ENCODE measurements at regions not wholly inside any gene's neighbourhood (a gene's known extent, or its start where the extent isn't known, plus 50 kb on each side); places are given as distances from the start of the nearest gene placed in this dataset.
"Not testable (repeated sequence)": the region's sequence is repeated elsewhere in the genome, so short reads cannot be mapped to it uniquely, and the experiment has no call there.

DNA sequence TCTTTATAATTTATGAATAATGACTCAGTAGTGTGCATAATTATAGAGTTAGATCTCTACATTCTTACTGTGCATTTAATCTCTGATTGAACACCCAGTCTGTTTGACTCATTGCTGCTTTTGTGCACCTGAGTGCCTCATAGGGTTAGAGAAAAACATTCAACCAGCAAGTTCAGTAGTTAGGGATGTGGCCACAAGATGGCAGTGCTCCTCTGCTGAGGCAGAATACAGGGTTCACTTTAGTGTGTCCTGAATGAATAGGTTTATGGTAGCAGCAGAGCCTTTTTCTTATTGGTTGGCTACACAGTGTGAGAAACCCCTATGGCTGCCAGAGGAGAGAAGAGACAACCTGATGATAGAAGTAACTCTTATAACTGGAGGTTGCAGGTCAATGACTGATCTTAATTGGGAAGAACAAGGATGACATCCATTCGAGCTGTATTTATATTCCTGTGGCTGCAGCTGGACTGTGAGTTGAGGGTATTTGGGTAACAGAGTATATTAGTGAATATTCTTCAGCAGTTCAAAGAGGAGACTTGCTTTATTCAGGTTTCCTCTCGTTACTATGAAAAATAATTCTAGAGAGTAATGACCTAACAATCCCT lies 194.9 kb upstream of the OR4E1 start:
- peak; percentile 90 for DNase-seq

GRCh38 chr14:21867541-21867940 lies 193.9 kb upstream of the OR4E1 start:
- no peak for DNase-seq

DNA sequence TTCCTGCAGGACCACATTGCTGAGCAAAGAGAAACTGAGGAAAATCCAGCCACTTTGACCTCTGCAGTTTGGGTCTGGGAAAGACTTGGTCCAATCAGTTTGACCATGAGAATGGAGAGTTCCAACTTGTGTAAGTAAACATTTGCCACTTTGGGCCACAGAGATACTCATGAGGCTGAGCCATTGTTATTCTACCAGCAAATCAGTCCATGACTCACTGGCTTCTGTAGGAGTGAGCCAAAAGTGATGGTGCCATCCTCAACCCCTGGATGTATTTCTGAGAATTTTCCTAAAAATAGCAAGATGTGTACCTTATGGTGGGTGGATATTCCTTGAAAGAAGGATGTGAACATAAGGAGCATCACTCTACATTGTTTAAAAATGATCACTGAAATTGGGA lies 192.9 kb upstream of the OR4E1 start:
- DNase-seq: no peak

DNA sequence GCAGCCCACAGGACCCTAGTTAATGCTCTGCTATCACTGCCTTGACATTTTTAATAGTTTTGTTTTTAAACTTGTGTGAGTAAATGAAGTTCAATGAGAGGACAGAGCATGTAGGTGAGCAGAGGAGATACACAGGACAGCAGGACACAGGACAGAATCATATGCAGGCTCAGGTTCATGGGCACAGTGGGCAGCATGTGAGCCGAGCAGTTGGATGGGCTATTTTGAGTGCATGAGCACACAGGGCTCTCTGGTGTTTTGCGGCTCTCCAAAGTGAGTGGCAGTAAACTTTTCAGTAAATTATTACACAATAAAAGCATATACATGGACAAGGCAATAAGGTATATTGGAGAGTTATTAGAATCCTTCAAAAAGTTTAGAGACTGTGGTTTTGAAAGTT lies 189.7 kb upstream of the OR4E1 start:
- DNase-seq: no peak

DNA sequence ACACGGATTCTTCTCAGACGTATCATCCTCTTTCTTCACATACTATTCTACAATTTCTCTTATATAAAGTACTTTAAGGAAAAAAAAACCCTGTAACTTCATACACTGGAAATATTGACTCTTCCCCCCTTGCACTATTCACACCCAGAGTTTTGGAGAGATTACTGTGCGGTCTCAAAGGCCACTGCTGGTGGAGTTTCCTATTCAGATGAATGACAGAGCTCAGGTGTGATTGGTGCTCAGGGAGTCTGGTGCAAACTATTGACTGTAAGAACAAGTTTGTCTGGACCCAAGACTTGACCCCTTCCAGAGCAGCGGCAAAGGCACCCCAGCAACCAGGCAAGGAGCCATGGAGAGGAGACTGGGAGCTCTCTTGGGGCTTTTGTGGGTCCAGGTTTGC lies 187.5 kb upstream of the OR4E1 start:
- no peak for DNase-seq

DNA sequence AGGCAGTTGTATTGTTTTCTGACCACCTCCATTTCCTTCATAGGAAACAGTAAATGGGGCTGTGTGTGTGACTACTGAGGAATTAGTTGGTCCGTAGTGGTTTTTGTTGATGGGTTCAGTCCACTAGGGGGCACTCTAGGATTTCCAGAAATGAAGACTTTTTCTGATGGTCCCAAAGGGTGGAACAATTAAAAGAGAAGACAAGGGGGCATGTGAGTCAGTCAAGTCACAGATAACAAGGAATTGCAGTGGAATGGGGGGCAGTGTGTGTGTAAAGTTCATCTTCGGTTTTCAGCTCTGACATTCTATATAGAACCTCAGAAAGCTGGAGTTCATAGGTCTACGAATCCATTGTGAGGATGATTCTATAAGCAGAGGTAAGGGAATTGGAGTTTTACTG lies 186.6 kb upstream of the OR4E1 start:
- DNase-seq: peak; percentile 60

- no peak for DNase-seq
Measured at GRCh38 chr14:21852775-21853174, 179.2 kb upstream of the OR4E1 start.

DNA sequence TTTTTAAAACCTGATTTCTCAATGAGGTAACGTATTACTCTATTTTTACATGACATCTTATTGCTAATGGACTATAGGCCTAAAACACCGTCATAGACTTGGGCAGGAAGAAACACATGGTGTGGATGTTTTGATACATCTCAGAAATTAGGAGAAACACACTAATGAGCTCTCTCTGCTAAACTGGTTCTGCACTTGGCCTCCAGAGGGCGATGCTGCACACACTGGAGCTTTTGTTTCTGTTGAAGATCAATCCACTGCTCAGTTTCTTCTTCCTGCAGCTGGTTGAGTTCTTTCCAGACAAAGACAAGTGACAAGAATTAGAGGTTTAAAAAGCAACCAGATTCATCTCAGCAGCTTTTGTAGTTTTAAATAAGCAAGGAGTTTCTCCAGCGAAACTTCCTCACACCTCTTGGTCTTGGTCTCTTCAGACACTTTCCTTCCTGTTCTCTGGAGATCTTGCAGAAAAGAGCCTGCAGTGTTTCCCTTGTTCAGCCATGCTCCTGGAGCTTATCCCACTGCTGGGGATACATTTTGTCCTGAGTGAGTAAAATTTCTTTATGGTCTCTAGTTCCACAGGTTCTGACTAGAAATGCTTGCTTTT lies 178.5 kb upstream of the OR4E1 start:
- peak; percentile 80 for DNase-seq

DNA sequence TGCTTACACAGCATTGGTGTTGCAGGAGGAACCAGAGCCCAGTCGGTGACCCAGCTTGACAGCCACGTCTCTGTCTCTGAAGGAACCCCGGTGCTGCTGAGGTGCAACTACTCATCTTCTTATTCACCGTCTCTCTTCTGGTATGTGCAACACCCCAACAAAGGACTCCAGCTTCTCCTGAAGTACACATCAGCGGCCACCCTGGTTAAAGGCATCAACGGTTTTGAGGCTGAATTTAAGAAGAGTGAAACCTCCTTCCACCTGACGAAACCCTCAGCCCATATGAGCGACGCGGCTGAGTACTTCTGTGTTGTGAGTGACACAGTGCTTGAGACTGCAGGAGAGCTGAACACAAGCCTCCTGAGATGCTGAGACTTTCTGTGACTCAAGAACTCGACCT lies 173.3 kb upstream of the OR4E1 start:
- peak; percentile 40 for DNase-seq

- DNase-seq: peak; percentile 86
Measured at GRCh38 chr14:21846227-21846885, 172.7 kb upstream of the OR4E1 start.

- no peak for DNase-seq
Measured at GRCh38 chr14:21840765-21841164, 167.1 kb upstream of the OR4E1 start.

DNA sequence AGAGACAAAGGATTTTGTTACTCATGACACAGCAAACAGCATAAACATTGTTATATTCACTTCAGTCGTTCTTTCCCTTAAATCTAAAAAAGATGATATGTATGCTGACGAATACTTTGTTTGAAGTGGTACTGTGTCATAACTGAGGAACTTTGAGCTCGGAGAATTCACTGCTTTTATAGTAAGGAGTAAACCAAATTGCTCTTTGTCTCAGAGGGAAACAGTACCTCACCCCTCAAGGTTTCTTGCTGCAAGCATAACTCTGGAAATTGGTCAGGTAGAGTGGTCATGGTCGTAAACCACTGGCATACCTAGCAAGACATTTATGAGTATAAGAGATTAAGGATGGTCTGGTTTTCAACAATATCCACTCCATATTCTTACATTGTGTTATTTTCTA lies 160.2 kb upstream of the OR4E1 start:
- no peak for DNase-seq

- DNase-seq: no peak
Measured at GRCh38 chr14:21825845-21826244, 152.2 kb upstream of the OR4E1 start.

DNA sequence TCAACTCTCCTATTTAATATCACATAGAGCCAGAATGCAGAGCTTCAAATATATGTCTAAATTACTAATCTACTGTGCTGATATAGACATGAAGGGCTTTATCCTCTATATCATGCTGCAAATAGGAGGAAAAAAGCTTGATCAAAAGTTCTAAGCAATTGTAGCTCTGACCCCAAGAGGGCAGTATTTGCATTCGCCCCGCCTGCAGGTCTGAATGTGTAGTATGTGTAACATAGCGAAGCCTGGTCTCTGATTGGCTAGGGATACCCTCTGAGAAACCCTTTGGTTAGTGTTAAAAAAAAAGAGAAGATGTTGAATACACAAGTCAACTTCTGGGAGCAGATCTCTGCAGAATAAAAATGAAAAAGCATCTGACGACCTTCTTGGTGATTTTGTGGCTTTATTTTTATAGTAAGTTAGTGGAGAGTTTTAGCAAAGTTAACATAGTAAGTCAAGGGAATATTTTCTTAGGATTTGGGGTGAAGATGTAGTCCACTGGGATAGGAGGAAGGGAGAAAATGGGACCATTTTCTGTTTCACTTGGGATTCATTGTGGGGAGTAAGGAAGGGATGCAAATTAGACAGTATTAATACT lies 151.6 kb upstream of the OR4E1 start:
- peak; percentile 66 for DNase-seq

DNA sequence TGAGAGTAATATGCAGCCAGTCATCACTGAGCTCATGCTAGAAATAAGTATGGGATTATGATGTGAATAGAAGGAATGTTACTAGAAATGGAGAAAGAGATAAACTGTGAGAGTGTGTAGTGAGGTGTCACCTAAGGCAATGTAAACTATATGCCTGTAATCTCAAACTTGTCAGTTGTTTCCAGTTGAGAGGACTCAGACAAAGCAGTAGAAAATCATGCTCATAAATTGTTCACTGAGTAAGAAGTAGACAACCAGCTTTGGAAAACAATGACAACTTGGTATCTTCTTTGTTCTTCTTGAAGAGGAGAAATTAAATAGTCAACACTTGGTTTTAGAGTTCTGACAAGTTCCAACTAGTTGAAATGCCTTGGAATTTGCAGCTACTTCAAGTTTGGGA lies 148.5 kb upstream of the OR4E1 start:
- DNase-seq: no peak

GRCh38 chr14:21820631-21821030 lies 147.0 kb upstream of the OR4E1 start:
- DNase-seq: no peak

- not testable (repeated sequence) for DNase-seq
Measured at GRCh38 chr14:21819891-21820290, 146.3 kb upstream of the OR4E1 start.

DNA sequence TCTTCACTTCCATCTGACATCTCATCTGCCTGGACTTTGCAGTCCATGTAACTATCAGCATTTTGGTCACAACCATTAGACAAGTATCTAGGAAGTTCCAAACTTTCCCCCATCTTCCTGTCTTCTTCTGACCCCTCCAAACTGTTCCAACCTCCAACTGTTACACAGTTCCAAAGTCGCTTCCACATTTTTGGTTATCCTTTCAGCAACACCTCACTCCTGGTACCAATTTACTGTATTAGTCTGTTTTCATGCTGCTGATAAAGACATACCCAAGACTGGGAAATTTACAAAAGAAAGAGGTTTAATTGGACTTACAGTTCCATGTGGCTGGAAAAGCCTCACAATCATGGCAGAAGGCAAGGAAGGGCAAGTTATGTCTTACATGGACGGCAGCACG lies 143.4 kb upstream of the OR4E1 start:
- not testable (repeated sequence) for DNase-seq

GRCh38 chr14:21807975-21808374 lies 134.4 kb upstream of the OR4E1 start:
- no peak for DNase-seq

GRCh38 chr14:21804981-21805380 lies 131.4 kb upstream of the OR4E1 start:
- no peak for DNase-seq

GRCh38 chr14:21802441-21802840 lies 128.8 kb upstream of the OR4E1 start:
- DNase-seq: no peak

DNA sequence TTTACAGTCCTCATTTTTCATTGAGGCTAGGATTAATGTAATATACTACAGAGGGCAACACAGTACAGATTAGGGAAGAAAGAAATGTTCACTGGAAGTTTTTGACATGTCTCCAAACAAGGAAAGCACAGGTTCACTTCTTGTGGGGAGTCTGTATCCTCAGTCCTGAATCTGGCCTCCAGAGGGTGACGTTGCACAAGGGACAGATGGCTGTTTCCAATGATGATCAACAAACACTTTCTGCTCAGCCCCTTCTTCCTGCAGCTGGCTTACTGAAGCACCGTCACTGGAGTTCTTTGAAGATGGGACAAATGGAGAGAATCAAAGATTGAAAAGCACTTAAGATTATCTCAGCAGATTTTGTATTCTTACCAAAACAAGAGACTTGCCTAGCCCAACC lies 123.3 kb upstream of the OR4E1 start:
- no peak for DNase-seq

DNA sequence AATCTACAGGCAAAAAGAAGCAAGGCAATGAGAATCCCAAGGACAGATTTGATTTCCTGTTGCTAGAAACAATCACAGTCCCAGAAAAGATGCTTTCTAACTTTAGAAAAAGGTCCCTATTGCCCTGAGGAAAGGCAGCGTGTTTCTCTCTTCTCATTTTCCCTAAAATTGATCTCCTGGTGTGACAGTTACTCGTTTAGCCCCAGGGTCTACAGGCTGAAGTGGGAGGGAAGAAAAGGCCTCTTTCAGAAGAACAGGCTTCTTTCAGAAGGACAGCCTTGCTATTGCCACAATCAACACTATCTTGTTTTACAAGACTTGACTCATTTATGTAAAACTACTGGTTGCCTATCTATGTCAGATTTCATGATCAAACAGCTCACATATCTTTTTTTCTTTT lies 121.8 kb upstream of the OR4E1 start:
- DNase-seq: no peak

- DNase-seq: no peak
Measured at GRCh38 chr14:21791749-21792148, 118.1 kb upstream of the OR4E1 start.
